PC-3 (cell line): ENCODE measurements at regions not wholly inside any gene's neighbourhood (a gene's known extent, or its start where the extent isn't known, plus 50 kb on each side); places are given as distances from the start of the nearest gene placed in this dataset.

Experiments
- ATAC-seq: fragments of 200-7000 bp; cut with Tn5 transposase; 2 replicates; pipeline ENCODE4 v1.9.1; 2020; ENCODE audit warnings: mild to moderate bottlenecking, moderate library complexity
- BruUV-seq: library from RNA; stranded (reverse); fragments of 400-500 nt; replicated peaks from 2 replicates; lab custom pipeline; 2021; lab: Mats Ljungman, UMichigan
- CTCF ChIA-PET: fragments of 300-600 bp; sonication (Branson Sonifier 250); formaldehyde crosslinking; loops from one replicate; lab custom pipeline; 2022; ENCODE audit warnings: antibody characterized with exemption; lab: Charles Lee
- POLR2A ChIA-PET: fragments of 300-600 bp; sonication (Branson Sonifier 250); formaldehyde crosslinking; loops from one replicate; lab custom pipeline; 2022; ENCODE audit warnings: antibody characterized with exemption; ENCODE audit not compliant: unreplicated experiment; lab: Charles Lee
- DNase-seq: peaks from one replicate; pipeline ENCODE4 v3.0.0-alpha.2; 2015
- H2AFZ ChIP-seq: fragments of 300-600 bp; sonication (generic); 2 replicates; pipeline ENCODE4 v1.6.0; 2016; ENCODE audit warnings: antibody characterized with exemption, low read length
- H3F3A ChIP-seq: fragments of 300-600 bp; sonication (generic); one replicate; pipeline ENCODE4 v1.6.0; 2017; ENCODE audit warnings: antibody characterized with exemption, low read length, control low read depth, mild to moderate bottlenecking; ENCODE audit not compliant: unreplicated experiment
- H3K27ac ChIP-seq: fragments of 300-600 bp; sonication (generic); 2 replicates; pipeline ENCODE4 v1.5.1; 2016; ENCODE audit warnings: mild to moderate bottlenecking, low read length
- H3K27me3 ChIP-seq: fragments of 300-600 bp; sonication (generic); 2 replicates; pipeline ENCODE4 v1.6.1; 2016; ENCODE audit warnings: low read length, mixed read lengths
- H3K36me3 ChIP-seq: fragments of 300-600 bp; sonication (generic); 2 replicates; pipeline ENCODE4 v1.6.1; 2016; ENCODE audit warnings: low read depth, mixed run types, low read length, mixed read lengths
- H3K4me1 ChIP-seq: fragments of 300-600 bp; sonication (generic); 2 replicates; pipeline ENCODE4 v1.5.1; 2016; ENCODE audit warnings: low read length; ENCODE audit not compliant: insufficient read depth
- H3K4me2 ChIP-seq: fragments of 300-600 bp; sonication (generic); 2 replicates; pipeline ENCODE4 v1.6.0; 2016; ENCODE audit warnings: low read length
- H3K4me3 ChIP-seq: fragments of 300-600 bp; sonication (generic); 2 replicates; pipeline ENCODE4 v1.5.1; 2016; ENCODE audit warnings: mild to moderate bottlenecking, low read length, mixed read lengths
- H3K79me2 ChIP-seq: fragments of 300-600 bp; sonication (generic); 2 replicates; pipeline ENCODE4 v1.6.1; 2017; ENCODE audit warnings: low read length, mixed read lengths
- H3K9ac ChIP-seq: fragments of 300-600 bp; sonication (generic); 2 replicates; pipeline ENCODE4 v1.6.0; 2016; ENCODE audit warnings: mild to moderate bottlenecking, low read length
- H3K9me2 ChIP-seq: fragments of 300-600 bp; sonication (generic); replicated peaks from 2 replicates; pipeline ENCODE4 v1.6.1; 2016; ENCODE audit warnings: mixed run types, low read length, mixed read lengths
- H3K9me3 ChIP-seq: fragments of 300-600 bp; sonication (generic); 2 replicates; pipeline ENCODE4 v1.6.1; 2016; ENCODE audit warnings: low read length, mixed read lengths
- H4K20me1 ChIP-seq: fragments of 300-600 bp; sonication (generic); 2 replicates; pipeline ENCODE4 v1.6.1; 2016; ENCODE audit warnings: low read length, mixed read lengths
- EZH2 ChIP-seq: fragments of 300-600 bp; sonication (generic); IDR thresholded peaks from one replicate; pipeline ENCODE4 v1.6.1; 2017; ENCODE audit warnings: antibody characterized with exemption, mild to moderate bottlenecking, low read length; ENCODE audit not compliant: unreplicated experiment
- EZH2phosphoT487 ChIP-seq: fragments of 300-600 bp; sonication (generic); IDR thresholded peaks from 2 replicates; pipeline ENCODE4 v1.6.1; 2018; ENCODE audit warnings: mild to moderate bottlenecking, antibody characterized with exemption, low read length, borderline replicate concordance
- intact Hi-C: fragments of 100-400 bp; cut with micrococcal nuclease; formaldehyde crosslinking; loops from 2 replicates; pipeline ENCODE4 v1.9.0; 2023
- TF ChIP-seq, protein P1 (sequence below): fragments of 300-600 bp; sonication (generic); conservative IDR thresholded peaks from 2 replicates; pipeline ENCODE4 v1.5.1; 2017; ENCODE audit warnings: antibody characterized with exemption, low read depth, mild to moderate bottlenecking, low read length

DNA sequence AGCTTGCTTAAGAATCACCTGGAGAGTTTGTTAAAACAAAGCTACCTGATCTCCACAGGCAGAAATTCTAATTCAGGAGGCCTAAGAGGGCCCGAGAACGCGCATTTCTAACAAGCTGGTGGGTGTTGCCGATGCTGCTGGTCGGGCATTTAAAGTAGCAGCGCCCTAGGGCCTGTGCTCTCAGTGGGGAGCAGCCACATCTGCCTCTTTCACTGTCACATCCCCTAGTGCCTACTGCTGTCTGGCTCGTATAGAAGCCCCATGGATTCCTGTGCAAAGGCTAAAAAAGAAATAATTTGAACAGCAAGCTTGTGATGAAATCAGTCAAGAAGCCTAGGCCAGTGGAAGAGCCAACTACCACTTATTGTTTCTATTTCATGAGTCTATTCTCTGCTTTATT is 126.7 kb upstream of the SMIM21 start:
- H3K9me2 ChIP-seq = no peaks in the 10 kb centered on the region
- ChIA-PET POLR2A (no interaction called here), CTCF (no interaction called here)
- no peak overlapping the region for H3K9ac ChIP-seq
- H3K36me3 ChIP-seq = no peaks in the 10 kb centered on the region
- H3K79me2 ChIP-seq = no peaks in the 10 kb centered on the region
- no peaks in the 10 kb centered on the region for H3K9me3 ChIP-seq
- TF ChIP-seq EZH2phosphoT487 = no peak
- TF ChIP-seq, protein P1, sequence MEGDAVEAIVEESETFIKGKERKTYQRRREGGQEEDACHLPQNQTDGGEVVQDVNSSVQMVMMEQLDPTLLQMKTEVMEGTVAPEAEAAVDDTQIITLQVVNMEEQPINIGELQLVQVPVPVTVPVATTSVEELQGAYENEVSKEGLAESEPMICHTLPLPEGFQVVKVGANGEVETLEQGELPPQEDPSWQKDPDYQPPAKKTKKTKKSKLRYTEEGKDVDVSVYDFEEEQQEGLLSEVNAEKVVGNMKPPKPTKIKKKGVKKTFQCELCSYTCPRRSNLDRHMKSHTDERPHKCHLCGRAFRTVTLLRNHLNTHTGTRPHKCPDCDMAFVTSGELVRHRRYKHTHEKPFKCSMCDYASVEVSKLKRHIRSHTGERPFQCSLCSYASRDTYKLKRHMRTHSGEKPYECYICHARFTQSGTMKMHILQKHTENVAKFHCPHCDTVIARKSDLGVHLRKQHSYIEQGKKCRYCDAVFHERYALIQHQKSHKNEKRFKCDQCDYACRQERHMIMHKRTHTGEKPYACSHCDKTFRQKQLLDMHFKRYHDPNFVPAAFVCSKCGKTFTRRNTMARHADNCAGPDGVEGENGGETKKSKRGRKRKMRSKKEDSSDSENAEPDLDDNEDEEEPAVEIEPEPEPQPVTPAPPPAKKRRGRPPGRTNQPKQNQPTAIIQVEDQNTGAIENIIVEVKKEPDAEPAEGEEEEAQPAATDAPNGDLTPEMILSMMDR = no peak
- TF ChIP-seq EZH2 = no peak
- H3K27ac ChIP-seq = no peak overlapping the region
- no peaks in the 10 kb centered on the region for H3K4me1 ChIP-seq
- no TSS peak for BruUV-seq
- H3K4me3 ChIP-seq = no peak overlapping the region
- H4K20me1 ChIP-seq = no peaks in the 10 kb centered on the region
- DNase-seq (no peak), ATAC-seq (no peak)
- no peak overlapping the region for H2AFZ ChIP-seq
- H3K27me3 ChIP-seq = peaks cover 98% of the 10 kb centered on the region
- H3K4me2 ChIP-seq = no peak overlapping the region
- no peaks in the 10 kb centered on the region for H3F3A ChIP-seq
- intact Hi-C loops = no loop called here

- H2AFZ ChIP-seq = no peak overlapping the region
- H4K20me1 ChIP-seq = no peaks in the 10 kb centered on the region
- intact Hi-C loops = no loop called here
- DNase-seq = no peak
- POLR2A ChIA-PET = no interaction called here
- CTCF ChIA-PET = no interaction called here
- H3K27ac ChIP-seq = no peak overlapping the region
- BruUV-seq = no TSS peak
- TF ChIP-seq EZH2phosphoT487 (no peak), EZH2 (no peak)
- TF ChIP-seq, protein P1 = no peak
- no peaks in the 10 kb centered on the region for H3K36me3 ChIP-seq
- no peaks in the 10 kb centered on the region for H3K9me3 ChIP-seq
- H3K27me3 ChIP-seq = peaks cover 96% of the 10 kb centered on the region
- H3K9me2 ChIP-seq = no peaks in the 10 kb centered on the region
- no peak overlapping the region for H3K4me3 ChIP-seq
- no peaks in the 10 kb centered on the region for H3F3A ChIP-seq
- no peak for ATAC-seq
- H3K4me2 ChIP-seq = no peak overlapping the region
- H3K4me1 ChIP-seq = no peaks in the 10 kb centered on the region
- H3K79me2 ChIP-seq = no peaks in the 10 kb centered on the region
- no peak overlapping the region for H3K9ac ChIP-seq
Measured at GRCh38 chr18:75553021-75553420, 125.5 kb upstream of the SMIM21 start.

DNA sequence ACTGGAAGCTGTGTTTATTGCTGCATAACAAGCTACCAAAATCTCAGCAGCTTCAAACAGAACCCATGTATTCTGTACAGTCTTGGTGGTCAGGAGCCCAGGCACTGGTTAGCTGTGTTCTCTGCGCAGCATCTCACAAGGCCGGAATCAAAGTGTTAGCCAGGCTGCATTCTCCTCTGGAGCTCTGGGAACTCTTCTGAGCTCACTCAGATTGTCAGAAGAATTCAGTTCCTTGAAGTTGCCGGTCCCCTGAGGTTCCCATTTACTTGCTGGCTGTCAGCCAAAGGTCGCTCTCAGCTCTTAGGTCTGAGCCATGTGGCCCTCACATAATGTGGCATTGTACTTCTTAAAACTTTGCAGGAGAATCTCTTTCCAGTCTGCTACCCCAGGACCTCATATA is 123.6 kb upstream of the SMIM21 start:
- TF ChIP-seq, protein P1 = no peak
- TF ChIP-seq EZH2phosphoT487 (no peak), EZH2 (no peak)
- no peaks in the 10 kb centered on the region for H3K9me3 ChIP-seq
- no peaks in the 10 kb centered on the region for H3K36me3 ChIP-seq
- peaks cover 92% of the 10 kb centered on the region for H3K27me3 ChIP-seq
- intact Hi-C loops = no loop called here
- BruUV-seq = no TSS peak
- no peak for DNase-seq
- no peak for ATAC-seq
- H3K9me2 ChIP-seq = no peaks in the 10 kb centered on the region
- H2AFZ ChIP-seq = no peak overlapping the region
- H3F3A ChIP-seq = no peaks in the 10 kb centered on the region
- no peaks in the 10 kb centered on the region for H4K20me1 ChIP-seq
- no peaks in the 10 kb centered on the region for H3K4me1 ChIP-seq
- POLR2A ChIA-PET = no interaction called here
- CTCF ChIA-PET = no interaction called here
- no peaks in the 10 kb centered on the region for H3K79me2 ChIP-seq
- no peak overlapping the region for H3K4me3 ChIP-seq
- H3K27ac ChIP-seq = no peak overlapping the region
- no peak overlapping the region for H3K9ac ChIP-seq
- no peak overlapping the region for H3K4me2 ChIP-seq
